GM10248 (cell line): ENCODE measurements at regions not wholly inside any gene's neighbourhood (a gene's known extent, or its start where the extent isn't known, plus 50 kb on each side); places are given as distances from the start of the nearest gene placed in this dataset.

ENCODE experiments used
- CTCF ChIA-PET: fragments of 300-600 bp; sonication (Branson Sonifier 250); formaldehyde crosslinking; extraction: SDS; loops from one replicate; lab custom pipeline; 2021; ENCODE audit warnings: antibody characterized with exemption; lab: Yijun Ruan, JAX
- POLR2A ChIA-PET: fragments of 350-650 bp; sonication (Branson Sonifier 250); formaldehyde crosslinking; extraction: SDS; loops from one replicate; lab custom pipeline; 2020; ENCODE audit warnings: antibody characterized with exemption; lab: Yijun Ruan, JAX
- DNase-seq: peaks from one replicate; pipeline ENCODE4 v3.0.0; 2012; ENCODE audit errors: extremely low spot score
- TF ChIP-seq, protein P1 (sequence below): IDR thresholded peaks from 2 replicates; pipeline ENCODE4 v1.5.1; 2012; ENCODE audit warnings: mild to moderate bottlenecking, low read depth; ENCODE audit errors: extremely low read depth, missing control alignments, control extremely low read depth

DNA sequence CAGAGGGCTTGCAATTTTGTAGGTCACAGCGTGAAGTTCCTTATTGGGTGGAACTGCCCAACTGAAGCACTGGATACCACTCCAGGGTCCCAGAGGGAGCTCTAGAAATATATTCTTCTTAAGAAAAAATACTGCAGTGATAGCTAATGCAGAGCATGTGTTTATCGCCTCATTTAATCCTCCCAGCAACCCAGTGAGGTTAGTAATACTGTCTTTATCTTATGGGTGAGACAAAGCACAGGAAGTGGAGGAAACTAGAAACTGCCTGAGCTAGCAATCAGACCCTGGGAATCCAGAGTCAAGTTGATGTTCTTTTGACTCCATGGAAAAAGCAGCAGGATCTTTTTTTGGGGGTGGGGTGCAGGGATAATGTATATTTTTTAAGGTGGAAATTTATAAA is 153.3 kb downstream of the PJA2 start:
- DNase-seq, result no peak
- TF ChIP-seq, protein P1, sequence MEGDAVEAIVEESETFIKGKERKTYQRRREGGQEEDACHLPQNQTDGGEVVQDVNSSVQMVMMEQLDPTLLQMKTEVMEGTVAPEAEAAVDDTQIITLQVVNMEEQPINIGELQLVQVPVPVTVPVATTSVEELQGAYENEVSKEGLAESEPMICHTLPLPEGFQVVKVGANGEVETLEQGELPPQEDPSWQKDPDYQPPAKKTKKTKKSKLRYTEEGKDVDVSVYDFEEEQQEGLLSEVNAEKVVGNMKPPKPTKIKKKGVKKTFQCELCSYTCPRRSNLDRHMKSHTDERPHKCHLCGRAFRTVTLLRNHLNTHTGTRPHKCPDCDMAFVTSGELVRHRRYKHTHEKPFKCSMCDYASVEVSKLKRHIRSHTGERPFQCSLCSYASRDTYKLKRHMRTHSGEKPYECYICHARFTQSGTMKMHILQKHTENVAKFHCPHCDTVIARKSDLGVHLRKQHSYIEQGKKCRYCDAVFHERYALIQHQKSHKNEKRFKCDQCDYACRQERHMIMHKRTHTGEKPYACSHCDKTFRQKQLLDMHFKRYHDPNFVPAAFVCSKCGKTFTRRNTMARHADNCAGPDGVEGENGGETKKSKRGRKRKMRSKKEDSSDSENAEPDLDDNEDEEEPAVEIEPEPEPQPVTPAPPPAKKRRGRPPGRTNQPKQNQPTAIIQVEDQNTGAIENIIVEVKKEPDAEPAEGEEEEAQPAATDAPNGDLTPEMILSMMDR, result no peak
- ChIA-PET POLR2A (no interaction called here), CTCF (no interaction called here)

DNA sequence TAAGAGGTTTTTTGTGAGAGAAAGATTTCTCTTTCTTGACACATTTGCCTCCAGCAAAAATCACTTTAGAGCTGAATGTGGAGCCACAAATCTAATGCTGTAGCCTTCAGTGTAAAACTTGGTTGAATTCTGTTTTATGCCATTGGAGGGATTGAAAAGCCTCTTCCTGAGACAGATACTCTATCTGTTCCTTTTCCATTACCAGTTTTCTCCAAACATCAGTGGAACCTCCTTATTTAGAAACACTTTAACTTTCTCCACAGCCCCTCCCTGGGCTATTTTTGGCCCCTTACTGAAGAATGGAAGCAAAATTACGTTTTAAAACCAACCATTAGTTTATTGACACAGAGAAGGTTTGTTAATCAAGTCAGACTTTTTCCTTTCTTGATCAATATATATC is 155.3 kb downstream of the PJA2 start:
- TF ChIP-seq, protein P1, result no peak
- ChIA-PET CTCF (no interaction called here), POLR2A (no interaction called here)
- no peak for DNase-seq

DNA sequence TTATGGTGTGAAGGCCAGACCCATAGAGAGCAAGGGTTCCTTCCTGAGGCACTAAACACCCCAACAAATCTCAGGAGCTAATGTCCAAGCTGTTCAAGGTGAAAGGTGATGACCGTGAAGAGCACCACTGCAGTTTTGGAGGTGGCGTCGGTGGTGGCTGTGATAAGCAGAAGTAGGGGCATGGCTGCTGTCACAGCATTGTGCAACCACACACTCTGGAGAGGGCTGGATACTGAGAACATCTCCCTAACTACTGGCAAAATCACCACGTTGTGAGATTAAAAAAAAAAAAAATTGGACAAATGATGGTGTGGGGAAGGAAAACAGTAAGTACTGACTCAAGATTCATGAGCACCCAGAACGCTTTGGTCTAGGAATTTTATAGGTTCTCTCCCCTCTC is 156.5 kb downstream of the PJA2 start:
- ChIA-PET CTCF (interaction anchor here (1.2 kb wide), 1 partner anchor 602 kb away, joined by 3 read pairs; no protein-coding TSS in a partner anchor), POLR2A (no interaction called here)
- TF ChIP-seq, protein P1, result no peak
- DNase-seq, result no peak

DNA sequence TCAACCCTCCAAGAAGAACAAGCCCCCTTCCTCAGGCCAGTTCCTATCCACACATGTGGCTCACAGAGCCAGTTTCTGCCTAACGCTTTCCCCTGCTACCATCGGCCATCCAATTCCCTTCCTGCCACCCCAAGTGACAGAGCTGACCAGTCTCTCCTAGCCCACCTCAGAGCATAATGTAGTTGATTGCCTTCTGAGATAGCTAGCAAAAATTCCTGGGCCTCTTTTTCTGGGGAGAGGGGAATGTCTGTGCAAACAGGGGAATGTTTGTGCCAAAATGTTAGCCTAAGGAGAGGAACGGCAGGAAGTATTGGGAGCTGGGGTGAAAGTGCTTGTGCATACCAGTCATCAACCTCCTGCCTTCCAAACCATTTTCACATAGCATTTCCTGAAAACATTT is 157.0 kb downstream of the PJA2 start:
- DNase-seq, result no peak
- CTCF ChIA-PET, result interaction anchor here (1.2 kb wide), 1 partner anchor 602 kb away, joined by 3 read pairs; no protein-coding TSS in a partner anchor
- TF ChIP-seq, protein P1, result no peak
- POLR2A ChIA-PET, result no interaction called here

DNA sequence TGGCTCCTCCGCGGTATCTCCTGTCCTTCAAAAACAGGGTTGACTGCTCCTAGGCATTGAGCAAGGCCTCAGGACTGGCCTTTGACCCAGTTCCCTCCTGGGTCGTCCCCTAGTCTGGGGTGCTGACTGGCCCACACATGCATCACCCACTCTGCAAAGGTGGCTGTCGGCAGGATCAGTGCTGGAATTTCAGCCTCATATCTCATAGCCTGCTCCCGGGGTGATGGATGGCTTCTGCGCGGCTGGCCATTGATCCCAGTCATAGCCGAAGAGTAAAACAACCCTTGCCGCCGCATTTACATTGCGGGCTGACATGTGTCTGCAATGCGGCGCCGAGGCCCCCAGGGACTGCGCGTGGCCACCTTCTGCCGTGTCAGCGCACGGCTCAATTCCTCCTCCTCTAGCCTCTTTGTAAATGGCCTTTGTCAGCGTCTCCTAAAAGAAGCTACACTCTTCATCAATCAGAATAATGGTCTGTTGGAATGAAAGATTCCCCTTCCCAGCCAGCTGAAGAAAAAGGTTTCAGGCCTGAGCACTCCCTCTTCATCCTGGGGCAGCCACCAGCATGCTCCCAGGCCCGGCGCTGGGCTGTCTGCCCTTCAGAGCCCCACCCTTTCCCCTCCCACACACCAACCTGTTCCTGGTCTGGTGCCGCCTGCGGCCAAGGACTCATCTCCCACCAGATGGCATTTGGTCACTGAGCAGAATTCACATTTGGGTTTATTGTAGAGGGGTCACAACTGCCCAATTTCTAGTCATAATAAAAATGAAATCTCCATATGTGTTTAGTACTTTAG is 159.0 kb downstream of the PJA2 start:
- DNase-seq, result no peak
- ChIA-PET POLR2A (no interaction called here), CTCF (interaction anchor here (1.0 to 1.6 kb wide), 2 partner anchors 11 to 17 kb away, joined by 3 to 4 read pairs; no protein-coding TSS in a partner anchor)
- TF ChIP-seq, protein P1, result no peak

DNA sequence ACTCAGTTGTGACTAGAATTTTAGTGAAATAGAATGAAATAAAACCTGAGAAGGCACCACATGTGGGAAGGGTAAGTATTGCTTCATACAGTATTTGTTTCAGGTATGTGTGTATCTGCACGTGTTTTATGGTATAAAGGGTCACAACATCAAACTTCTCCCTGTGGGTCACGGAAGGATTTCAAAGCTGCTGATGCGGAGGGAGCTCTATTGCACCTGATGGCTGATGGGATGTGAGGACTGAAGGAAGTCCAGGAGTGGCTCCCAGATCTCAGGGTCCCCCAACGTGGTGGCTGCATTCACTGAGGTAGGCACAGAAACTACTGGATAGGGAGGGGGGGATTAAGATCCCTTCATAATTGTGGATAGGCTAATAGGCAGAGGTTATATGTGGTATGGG is 159.7 kb downstream of the PJA2 start:
- TF ChIP-seq, protein P1, result no peak
- CTCF ChIA-PET, result interaction anchor here (1.6 kb wide), 1 partner anchor 11 kb away, joined by 4 read pairs; no protein-coding TSS in a partner anchor
- no peak for DNase-seq
- POLR2A ChIA-PET, result no interaction called here
